PC-3 (cell line): ENCODE measurements at regions not wholly inside any gene's neighbourhood (a gene's known extent, or its start where the extent isn't known, plus 50 kb on each side); places are given as distances from the start of the nearest gene placed in this dataset.

ENCODE experiments used
- ATAC-seq: fragments of 200-7000 bp; cut with Tn5 transposase; 2 replicates; pipeline ENCODE4 v1.9.1; 2020; ENCODE audit warnings: mild to moderate bottlenecking, moderate library complexity
- BruUV-seq: library from RNA; stranded (reverse); fragments of 400-500 nt; replicated peaks from 2 replicates; lab custom pipeline; 2021; lab: Mats Ljungman, UMichigan
- CTCF ChIA-PET: fragments of 300-600 bp; sonication (Branson Sonifier 250); formaldehyde crosslinking; loops from one replicate; lab custom pipeline; 2022; ENCODE audit warnings: antibody characterized with exemption; lab: Charles Lee
- POLR2A ChIA-PET: fragments of 300-600 bp; sonication (Branson Sonifier 250); formaldehyde crosslinking; loops from one replicate; lab custom pipeline; 2022; ENCODE audit warnings: antibody characterized with exemption; ENCODE audit not compliant: unreplicated experiment; lab: Charles Lee
- DNase-seq: peaks from one replicate; pipeline ENCODE4 v3.0.0-alpha.2; 2015
- H2AFZ ChIP-seq: fragments of 300-600 bp; sonication (generic); 2 replicates; pipeline ENCODE4 v1.6.0; 2016; ENCODE audit warnings: antibody characterized with exemption, low read length
- H3F3A ChIP-seq: fragments of 300-600 bp; sonication (generic); one replicate; pipeline ENCODE4 v1.6.0; 2017; ENCODE audit warnings: antibody characterized with exemption, low read length, control low read depth, mild to moderate bottlenecking; ENCODE audit not compliant: unreplicated experiment
- H3K27ac ChIP-seq: fragments of 300-600 bp; sonication (generic); 2 replicates; pipeline ENCODE4 v1.5.1; 2016; ENCODE audit warnings: mild to moderate bottlenecking, low read length
- H3K27me3 ChIP-seq: fragments of 300-600 bp; sonication (generic); 2 replicates; pipeline ENCODE4 v1.6.1; 2016; ENCODE audit warnings: low read length, mixed read lengths
- H3K36me3 ChIP-seq: fragments of 300-600 bp; sonication (generic); 2 replicates; pipeline ENCODE4 v1.6.1; 2016; ENCODE audit warnings: low read depth, mixed run types, low read length, mixed read lengths
- H3K4me1 ChIP-seq: fragments of 300-600 bp; sonication (generic); 2 replicates; pipeline ENCODE4 v1.5.1; 2016; ENCODE audit warnings: low read length; ENCODE audit not compliant: insufficient read depth
- H3K4me2 ChIP-seq: fragments of 300-600 bp; sonication (generic); 2 replicates; pipeline ENCODE4 v1.6.0; 2016; ENCODE audit warnings: low read length
- H3K4me3 ChIP-seq: fragments of 300-600 bp; sonication (generic); 2 replicates; pipeline ENCODE4 v1.5.1; 2016; ENCODE audit warnings: mild to moderate bottlenecking, low read length, mixed read lengths
- H3K79me2 ChIP-seq: fragments of 300-600 bp; sonication (generic); 2 replicates; pipeline ENCODE4 v1.6.1; 2017; ENCODE audit warnings: low read length, mixed read lengths
- H3K9ac ChIP-seq: fragments of 300-600 bp; sonication (generic); 2 replicates; pipeline ENCODE4 v1.6.0; 2016; ENCODE audit warnings: mild to moderate bottlenecking, low read length
- H3K9me2 ChIP-seq: fragments of 300-600 bp; sonication (generic); replicated peaks from 2 replicates; pipeline ENCODE4 v1.6.1; 2016; ENCODE audit warnings: mixed run types, low read length, mixed read lengths
- H3K9me3 ChIP-seq: fragments of 300-600 bp; sonication (generic); 2 replicates; pipeline ENCODE4 v1.6.1; 2016; ENCODE audit warnings: low read length, mixed read lengths
- H4K20me1 ChIP-seq: fragments of 300-600 bp; sonication (generic); 2 replicates; pipeline ENCODE4 v1.6.1; 2016; ENCODE audit warnings: low read length, mixed read lengths
- CTCF ChIP-seq: fragments of 300-600 bp; sonication (generic); conservative IDR thresholded peaks from 2 replicates; pipeline ENCODE4 v1.5.1; 2017; ENCODE audit warnings: antibody characterized with exemption, low read depth, mild to moderate bottlenecking, low read length
- EZH2 ChIP-seq: fragments of 300-600 bp; sonication (generic); IDR thresholded peaks from one replicate; pipeline ENCODE4 v1.6.1; 2017; ENCODE audit warnings: antibody characterized with exemption, mild to moderate bottlenecking, low read length; ENCODE audit not compliant: unreplicated experiment
- EZH2phosphoT487 ChIP-seq: fragments of 300-600 bp; sonication (generic); IDR thresholded peaks from 2 replicates; pipeline ENCODE4 v1.6.1; 2018; ENCODE audit warnings: mild to moderate bottlenecking, antibody characterized with exemption, low read length, borderline replicate concordance
- intact Hi-C: fragments of 100-400 bp; cut with micrococcal nuclease; formaldehyde crosslinking; loops from 2 replicates; pipeline ENCODE4 v1.9.0; 2023

- H3K4me2 ChIP-seq, result no peak overlapping the region
- no peaks in the 10 kb centered on the region for H3F3A ChIP-seq
- no peak overlapping the region for H2AFZ ChIP-seq
- no peaks in the 10 kb centered on the region for H3K27me3 ChIP-seq
- intact Hi-C loops, result no loop called here
- no peaks in the 10 kb centered on the region for H3K36me3 ChIP-seq
- CTCF ChIA-PET, result no interaction called here
- no peaks in the 10 kb centered on the region for H4K20me1 ChIP-seq
- H3K4me3 ChIP-seq, result no peak overlapping the region
- peak; percentile 76 for DNase-seq
- H3K27ac ChIP-seq, result peak overlapping the region; percentile 29
- peaks cover 16% of the 10 kb centered on the region; the same call in 1 of the 2 replicates for H3K4me1 ChIP-seq
- H3K79me2 ChIP-seq, result no peaks in the 10 kb centered on the region
- ATAC-seq, result peak; percentile 92
- H3K9me3 ChIP-seq, result no peaks in the 10 kb centered on the region
- H3K9me2 ChIP-seq, result no peaks in the 10 kb centered on the region
- no TSS peak for BruUV-seq
- no peak overlapping the region for H3K9ac ChIP-seq
- POLR2A ChIA-PET, result interaction anchor here (0.5 to 0.6 kb wide), 2 partner anchors 76 to 348 kb away, joined by 3 to 4 read pairs; partner anchors contain the start of gene TGFBR2
- TF ChIP-seq CTCF (no peak), EZH2phosphoT487 (no peak), EZH2 (no peak)
Measured at GRCh38 chr3:30258426-30259392, 347.7 kb upstream of the TGFBR2 start.

GRCh38 chr3:30259730-30260129, 346.7 kb upstream of the TGFBR2 start:
- Histone ChIP-seq H4K20me1 (no peaks in the 10 kb centered on the region), H3K27me3 (no peaks in the 10 kb centered on the region), H3K27ac (peak overlapping the region; percentile 29; the same call in 1 of the 2 replicates), H3K9ac (no peak overlapping the region), H3K9me2 (no peaks in the 10 kb centered on the region), H3K4me2 (no peak overlapping the region), H2AFZ (no peak overlapping the region), H3K4me1 (peaks cover 16% of the 10 kb centered on the region; the same call in 1 of the 2 replicates), H3F3A (no peaks in the 10 kb centered on the region), H3K79me2 (no peaks in the 10 kb centered on the region), H3K9me3 (no peaks in the 10 kb centered on the region), H3K4me3 (no peak overlapping the region), H3K36me3 (no peaks in the 10 kb centered on the region)
- TF ChIP-seq CTCF (no peak), EZH2phosphoT487 (no peak), EZH2 (no peak)
- BruUV-seq, result no TSS peak
- ATAC-seq (no peak), DNase-seq (no peak)
- ChIA-PET CTCF (no interaction called here), POLR2A (no interaction called here)
- intact Hi-C loops, result no loop called here

GRCh38 chr3:30260762-30261161, 345.6 kb upstream of the TGFBR2 start:
- Histone ChIP-seq H3K9me2 (no peaks in the 10 kb centered on the region), H3K27me3 (no peaks in the 10 kb centered on the region), H3K36me3 (no peaks in the 10 kb centered on the region), H3K9me3 (no peaks in the 10 kb centered on the region), H3K4me3 (no peak overlapping the region), H3K79me2 (no peaks in the 10 kb centered on the region), H3K4me2 (no peak overlapping the region), H3F3A (no peaks in the 10 kb centered on the region), H3K27ac (no peak overlapping the region), H4K20me1 (no peaks in the 10 kb centered on the region), H3K9ac (no peak overlapping the region), H3K4me1 (peaks cover 16% of the 10 kb centered on the region; the same call in 1 of the 2 replicates), H2AFZ (no peak overlapping the region)
- intact Hi-C loops, result no loop called here
- DNase-seq, result peak; percentile 8
- CTCF ChIA-PET, result no interaction called here
- POLR2A ChIA-PET, result interaction anchor here (0.6 kb wide), 1 partner anchor 59 kb away, joined by 3 read pairs; no protein-coding TSS in a partner anchor
- no peak for ATAC-seq
- TF ChIP-seq EZH2 (no peak), EZH2phosphoT487 (no peak), CTCF (no peak)
- no TSS peak for BruUV-seq
